ENCODE measurements at regions not wholly inside any gene's neighbourhood (a gene's known extent, or its start where the extent isn't known, plus 50 kb on each side); places are given as distances from the start of the nearest gene placed in this dataset.

DNA sequence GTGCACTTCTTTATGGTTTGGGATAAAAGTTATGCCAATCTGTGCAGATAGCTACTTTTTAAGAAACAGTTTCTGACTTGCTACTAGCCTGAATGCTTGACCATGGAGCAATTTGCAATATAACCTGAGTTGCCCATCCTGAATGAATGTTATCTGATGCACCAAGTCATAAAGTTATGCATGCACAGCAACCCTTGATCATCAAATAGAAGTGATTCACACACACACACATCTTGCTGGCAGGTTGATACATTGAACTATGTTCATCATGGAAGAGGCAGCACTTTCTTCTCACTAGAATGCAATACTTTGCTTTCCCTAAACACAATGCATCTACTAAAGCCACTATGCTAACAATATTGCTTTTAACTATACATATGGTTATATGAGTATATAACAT, 311.5 kb downstream of the RFC3 start:
- no peak for DNase-seq

DNA sequence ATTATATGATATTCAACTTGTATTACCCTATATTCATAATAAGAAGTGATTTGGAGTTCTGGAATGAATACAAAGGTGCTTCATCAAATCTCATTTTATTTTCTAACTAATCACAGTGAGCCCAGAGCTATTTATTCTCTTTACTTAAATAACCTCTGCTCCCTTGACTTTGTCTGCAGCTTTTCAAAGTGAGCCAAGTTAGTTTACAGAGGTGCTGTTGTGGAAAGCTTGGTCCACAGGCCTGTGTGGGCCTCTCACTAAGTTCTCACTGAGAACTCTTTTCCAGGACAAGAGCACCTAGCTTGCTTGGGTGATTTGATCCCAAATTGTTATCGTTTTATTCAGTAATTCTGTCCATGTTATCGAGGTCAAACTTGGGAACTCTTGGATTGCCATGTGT, 319.3 kb downstream of the RFC3 start:
- DNase-seq = no peak

GRCh38 chr13:34139660-34140227, 321.8 kb downstream of the RFC3 start:
- no peak for DNase-seq

GRCh38 chr13:34143637-34144036, 325.7 kb downstream of the RFC3 start:
- no peak for DNase-seq

GRCh38 chr13:34144142-34144541, 326.2 kb downstream of the RFC3 start:
- DNase-seq = no peak

DNA sequence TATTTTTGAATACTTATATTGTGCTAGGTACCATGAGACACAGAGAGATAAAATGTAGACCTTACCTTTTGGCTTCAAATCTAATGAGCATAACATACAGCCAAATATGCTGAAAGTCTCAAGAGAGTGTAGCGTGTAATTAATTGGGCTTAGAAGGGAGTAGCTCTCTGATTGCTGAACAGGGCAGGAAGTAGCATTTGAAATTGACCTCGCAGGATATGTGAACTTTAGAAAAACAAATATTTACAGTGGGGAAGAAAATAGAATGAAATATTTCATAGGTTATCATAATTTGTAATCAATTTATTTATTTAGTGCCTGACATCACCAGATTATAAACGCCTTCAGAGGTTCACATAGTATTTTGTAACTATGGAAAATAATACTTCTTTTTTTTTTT, 327.1 kb downstream of the RFC3 start:
- no peak for DNase-seq

DNA sequence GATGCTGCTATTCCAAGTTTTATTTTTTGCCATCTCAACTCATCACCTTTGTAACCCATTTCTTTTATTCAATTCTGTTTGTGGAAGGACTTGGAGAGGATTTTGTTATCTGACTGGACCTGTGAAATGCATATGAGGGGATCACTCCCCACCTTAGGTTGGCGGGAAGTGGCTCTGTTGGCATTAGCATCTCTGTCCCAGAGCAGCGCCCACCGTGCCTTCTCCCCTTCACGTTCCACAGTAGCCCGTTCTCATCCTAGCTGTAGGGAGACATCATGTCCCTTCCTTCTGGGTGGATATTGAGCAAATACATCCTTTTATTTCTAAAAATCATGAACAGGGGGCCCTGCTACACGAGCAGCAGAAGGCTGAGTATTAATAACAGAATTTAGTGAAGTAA, 330.4 kb downstream of the RFC3 start:
- DNase-seq = no peak

- DNase-seq = no peak
Measured at GRCh38 chr13:34151885-34152284, 333.9 kb downstream of the RFC3 start.

GRCh38 chr13:34152409-34152808, 334.5 kb downstream of the RFC3 start:
- no peak for DNase-seq

- DNase-seq = no peak
Measured at GRCh38 chr13:34152996-34153395, 335.0 kb downstream of the RFC3 start.

DNA sequence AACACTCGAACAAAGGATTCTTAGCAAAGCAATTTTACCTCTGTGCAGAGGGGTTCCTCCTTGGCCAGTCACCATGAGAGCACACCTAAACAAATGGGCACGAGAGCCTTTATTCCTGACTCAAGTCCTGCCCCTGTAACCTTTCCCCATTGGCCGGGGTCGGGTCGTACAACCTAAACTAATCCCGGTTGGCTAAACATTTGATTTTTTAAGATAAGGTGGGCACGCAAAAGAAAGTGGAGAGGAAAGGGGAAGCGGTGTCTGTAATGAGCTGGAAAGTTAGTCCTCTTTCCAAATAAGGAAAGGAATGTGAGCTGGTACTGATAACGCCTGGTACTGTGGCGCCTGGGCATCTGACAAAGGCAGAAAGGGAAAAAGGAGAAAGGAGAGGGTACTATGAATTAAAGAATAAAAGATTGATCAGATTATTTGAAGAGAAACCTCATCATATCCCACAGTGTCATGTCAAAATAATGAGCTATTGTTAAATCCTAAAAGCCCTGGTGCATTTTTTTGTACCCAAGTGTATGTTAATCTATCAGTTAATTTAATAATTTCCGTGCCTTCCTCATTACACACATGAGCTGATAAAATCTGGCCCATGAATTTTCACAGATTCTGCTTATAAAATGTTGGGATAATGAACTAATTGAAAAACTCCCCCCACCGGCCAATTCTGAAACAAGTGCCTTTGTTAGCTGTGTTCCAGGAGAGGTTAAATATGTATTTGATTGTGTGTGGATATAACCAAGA, 335.7 kb downstream of the RFC3 start:
- no peak for DNase-seq

DNA sequence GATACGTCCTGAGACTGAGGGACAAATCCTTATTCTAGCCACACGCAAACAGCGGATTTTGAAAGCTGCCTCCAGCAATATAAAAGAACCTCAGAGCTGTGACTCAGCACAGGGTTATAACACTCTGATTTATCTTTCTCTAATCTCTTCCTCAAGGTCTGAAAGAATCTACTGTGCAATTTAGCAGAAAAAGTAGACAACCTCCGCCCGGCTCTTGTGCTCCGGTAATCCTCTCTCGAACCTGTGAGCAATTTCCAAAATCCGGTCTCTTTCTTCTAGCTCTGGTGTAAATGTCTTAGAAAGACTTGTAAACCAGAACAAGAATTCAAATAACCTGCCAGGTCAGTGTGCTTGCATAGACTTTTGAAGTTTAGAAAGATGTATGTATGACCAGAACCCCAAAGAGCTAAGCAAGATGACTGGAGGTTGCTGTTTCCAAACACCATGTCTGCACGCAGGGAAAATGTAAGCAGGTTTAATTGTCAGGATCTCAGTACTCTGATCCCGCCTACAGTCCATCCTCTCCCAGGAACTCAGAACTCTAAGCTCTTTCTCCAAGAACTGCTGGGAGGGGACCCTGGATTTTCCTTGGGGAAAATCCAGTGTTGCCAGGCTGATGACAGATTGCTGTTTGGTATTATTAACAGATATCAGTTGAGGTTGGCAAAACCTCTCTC, 338.1 kb downstream of the RFC3 start:
- DNase-seq = no peak

DNA sequence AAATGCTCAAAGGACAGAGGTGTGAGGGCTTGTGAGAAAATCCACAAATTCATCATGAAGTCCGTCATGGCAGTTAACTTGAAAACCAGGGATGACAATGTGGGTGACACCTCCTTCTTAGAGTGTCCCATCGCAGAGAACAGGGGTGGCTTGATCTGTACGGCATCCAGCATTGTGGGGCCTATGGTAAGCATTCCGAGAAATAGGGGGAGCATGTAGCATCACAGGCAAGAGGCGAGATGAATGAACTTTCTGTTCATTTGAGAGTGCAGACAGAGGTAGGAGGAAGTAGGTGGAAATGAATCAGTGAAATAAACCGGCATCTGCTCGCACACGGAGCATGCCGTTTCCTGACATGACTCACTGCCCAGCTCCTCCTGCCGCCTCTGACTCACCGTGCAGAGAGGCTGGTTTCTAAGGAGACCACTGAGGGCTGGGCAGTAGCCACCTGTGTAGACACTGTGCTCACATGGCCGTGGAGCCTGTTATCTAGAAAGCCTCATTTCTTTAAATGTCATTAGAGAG, 339.0 kb downstream of the RFC3 start:
- peak; percentile 1 for DNase-seq

DNA sequence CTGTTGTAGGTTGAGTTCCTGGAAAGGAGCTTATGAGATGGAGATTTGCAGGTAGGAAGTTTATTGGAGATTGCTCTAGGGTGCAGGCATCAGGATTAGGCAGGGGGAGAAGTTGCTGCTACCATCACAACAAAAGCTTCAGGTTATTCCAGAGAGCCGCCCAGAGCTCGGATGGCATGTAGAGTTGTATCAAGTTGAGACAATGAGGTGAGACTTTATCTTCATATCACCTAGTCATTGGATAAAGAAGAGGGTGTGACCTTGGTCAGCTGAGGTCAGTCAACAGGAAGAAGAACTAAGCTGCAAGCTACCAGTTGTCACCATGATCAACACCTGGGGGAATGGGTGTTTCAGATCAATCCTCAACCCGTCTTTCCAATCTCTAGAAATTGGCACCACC, 342.0 kb downstream of the RFC3 start:
- DNase-seq = no peak

- DNase-seq = no peak
Measured at GRCh38 chr13:34161931-34162543, 344.1 kb downstream of the RFC3 start.

- DNase-seq = no peak
Measured at GRCh38 chr13:34162544-34162933, 344.6 kb downstream of the RFC3 start.

DNA sequence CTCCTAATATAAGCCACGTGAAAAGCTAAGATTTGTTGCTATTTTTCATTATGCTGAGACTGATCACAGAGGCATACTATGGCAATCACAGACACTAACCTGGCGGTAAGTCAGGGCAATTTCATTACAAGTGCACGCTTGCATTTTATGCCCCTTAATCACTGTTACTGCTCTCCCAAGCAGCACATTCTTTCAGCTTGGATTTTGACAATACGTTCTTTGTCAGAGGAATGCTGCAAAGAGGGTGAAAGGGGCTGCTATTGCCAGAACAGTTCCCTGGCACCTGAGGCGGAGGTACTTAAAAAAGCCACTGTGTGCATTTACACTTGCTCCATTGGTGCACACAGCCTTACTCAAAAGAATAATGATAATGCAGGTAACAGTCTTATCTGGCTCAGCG, 346.6 kb downstream of the RFC3 start:
- DNase-seq = no peak

DNA sequence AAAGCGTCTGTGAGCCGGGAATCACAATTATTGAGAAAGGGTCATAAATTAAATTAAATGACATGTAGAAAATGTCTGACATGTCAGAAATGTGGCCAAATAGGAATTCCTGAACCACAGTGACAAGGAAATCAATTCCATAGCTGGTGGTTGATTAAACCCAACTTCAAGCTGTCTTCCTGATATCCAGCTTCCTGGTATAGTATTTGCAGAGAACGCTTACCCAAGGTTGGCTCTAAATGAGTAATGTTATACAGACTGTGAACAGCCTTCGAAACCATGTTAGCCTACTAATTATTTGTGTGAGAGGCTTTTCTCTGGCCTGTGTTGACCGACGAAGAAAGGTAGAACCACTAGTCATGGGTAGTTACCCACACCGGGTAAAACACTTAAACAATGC, 347.2 kb downstream of the RFC3 start:
- no peak for DNase-seq

DNA sequence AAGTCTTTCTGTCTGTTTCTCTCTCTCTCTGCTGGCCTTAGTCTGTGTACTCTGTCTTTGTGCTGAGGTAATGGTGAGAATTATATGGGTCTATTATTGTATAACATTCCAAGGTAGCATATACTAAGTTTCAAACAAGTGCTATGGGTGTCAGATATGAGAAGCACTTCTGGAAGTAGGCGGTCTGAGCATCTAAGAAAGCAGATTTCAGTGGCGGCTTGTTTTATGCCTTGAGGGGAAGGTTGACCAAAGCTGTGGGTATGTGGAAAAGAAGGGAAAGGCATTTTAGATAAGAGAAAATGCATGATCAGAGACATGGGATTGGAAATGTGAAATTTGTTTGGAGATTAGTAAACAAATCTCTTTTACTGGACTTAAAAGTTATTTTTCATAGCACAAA, 348.5 kb downstream of the RFC3 start:
- no peak for DNase-seq

DNA sequence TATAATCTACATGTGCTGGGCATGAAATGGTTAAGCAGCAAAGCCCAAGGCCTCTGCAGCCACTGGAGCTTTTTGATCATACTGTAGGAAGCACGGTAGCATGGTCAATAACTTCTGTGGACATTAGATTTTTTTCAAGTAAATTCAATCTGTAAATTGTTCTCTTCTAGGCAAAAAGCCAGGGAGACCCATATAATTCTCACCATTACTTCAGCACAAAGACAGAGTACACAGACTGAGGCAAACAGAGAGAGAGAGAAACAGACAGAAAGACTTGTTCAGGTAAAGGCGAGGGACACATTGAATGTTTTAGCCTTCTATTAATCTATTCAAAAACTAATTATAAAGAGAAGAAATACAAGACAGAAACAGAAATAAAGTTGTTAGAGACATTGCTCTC, 349.4 kb downstream of the RFC3 start:
- no peak for DNase-seq

- no peak for DNase-seq
Measured at GRCh38 chr13:34172048-34172447, 354.1 kb downstream of the RFC3 start.

- no peak for DNase-seq
Measured at GRCh38 chr13:34174671-34175145, 356.8 kb downstream of the RFC3 start.

DNA sequence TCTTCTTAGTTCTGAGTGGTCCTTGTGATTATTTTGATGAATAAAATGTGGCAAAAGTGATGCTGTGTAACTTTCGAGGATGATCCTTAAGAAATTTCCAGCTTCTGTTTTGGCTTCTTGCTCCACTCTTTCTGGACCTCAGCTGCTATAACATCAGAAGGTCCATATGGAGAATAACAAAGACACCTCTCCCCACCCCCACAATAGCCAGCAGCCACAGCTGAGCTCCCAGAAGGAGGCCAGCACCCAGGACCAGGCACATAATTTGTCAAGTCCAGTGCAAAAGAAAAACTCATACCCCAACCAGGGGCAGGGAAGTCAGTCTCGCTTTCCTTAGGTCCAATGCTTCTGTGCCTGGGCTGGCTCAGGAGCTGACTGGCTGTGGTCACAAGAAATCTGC, 357.6 kb downstream of the RFC3 start:
- DNase-seq = no peak

DNA sequence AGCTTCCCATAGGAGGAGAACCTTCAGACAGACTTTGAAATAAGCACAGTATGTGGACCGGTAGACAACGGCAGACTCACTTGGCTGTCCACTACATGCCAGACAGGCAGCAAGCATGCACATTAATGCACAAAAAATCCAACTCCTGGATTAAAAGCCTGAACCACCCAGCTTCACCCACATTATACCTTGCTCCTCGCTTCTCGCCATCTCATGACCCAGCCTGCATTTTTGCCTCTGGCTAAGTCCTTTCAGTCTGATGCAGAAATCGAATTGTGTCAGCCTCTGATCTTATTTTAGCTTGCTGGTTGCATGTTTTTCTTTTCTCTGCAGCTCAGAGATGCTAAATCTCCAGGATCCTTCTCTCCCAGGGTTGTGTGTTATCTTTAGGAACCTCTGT, 358.7 kb downstream of the RFC3 start:
- DNase-seq = no peak

All from CD4-positive, alpha-beta T cell treated with Interleukin-21 for 1 hour (primary cell).